Astrocyte of the cerebellum (primary cell): ENCODE measurements at regions not wholly inside any gene's neighbourhood (a gene's known extent, or its start where the extent isn't known, plus 50 kb on each side); places are given as distances from the start of the nearest gene placed in this dataset.
A peak's percentile ranks its signal among the peaks of the same experiment; 100 is the strongest.

Source experiments
- DNase-seq: peaks from one replicate; pipeline ENCODE4 v3.0.0-alpha.2; 2011; ENCODE audit warnings: low read depth
- H3K4me3 ChIP-seq: 2 replicates; pipeline ENCODE4 v1.5.1; 2011; ENCODE audit warnings: mild to moderate bottlenecking, low read depth, low read length, moderate library complexity
- CTCF ChIP-seq: IDR thresholded peaks from 2 replicates; pipeline ENCODE4 v1.5.1; 2012; ENCODE audit warnings: low read length, low read depth, moderate library complexity, mild to moderate bottlenecking; ENCODE audit errors: missing control alignments
- in situ Hi-C: cut with HindIII; loops from 2 replicates; pipeline ENCODE4 v1.10.0; 2017; ENCODE audit warnings: low sequenced_read_pairs

GRCh38 chr4:119697887-119698393, 69.3 kb upstream of the PDE5A start:
- DNase-seq, result no peak
- no peak overlapping the region for H3K4me3 ChIP-seq
- in situ Hi-C loops, result no loop called here
- TF ChIP-seq CTCF, result no peak

- in situ Hi-C loops, result no loop called here
- no peak overlapping the region for H3K4me3 ChIP-seq
- no peak for TF ChIP-seq CTCF
- DNase-seq, result no peak
Observed at GRCh38 chr4:119696963-119697362, 68.4 kb upstream of the PDE5A start.

- in situ Hi-C loops, result no loop called here
- no peak for DNase-seq
- TF ChIP-seq CTCF, result no peak
- H3K4me3 ChIP-seq, result no peak overlapping the region
Observed at GRCh38 chr4:119695216-119695615, 66.6 kb upstream of the PDE5A start.

GRCh38 chr4:119693126-119693525, 64.5 kb upstream of the PDE5A start:
- in situ Hi-C loops, result no loop called here
- no peak overlapping the region for H3K4me3 ChIP-seq
- no peak for DNase-seq
- TF ChIP-seq CTCF, result no peak

- peak; percentile 8 for DNase-seq
- H3K4me3 ChIP-seq, result no peak overlapping the region
- no peak for TF ChIP-seq CTCF
- in situ Hi-C loops, result no loop called here
Observed at GRCh38 chr4:119692001-119692400, 63.4 kb upstream of the PDE5A start.

- TF ChIP-seq CTCF, result no peak
- no peak for DNase-seq
- no peak overlapping the region for H3K4me3 ChIP-seq
- in situ Hi-C loops, result no loop called here
Observed at GRCh38 chr4:119690871-119691270, 62.3 kb upstream of the PDE5A start.

- no peak for DNase-seq
- no peak for TF ChIP-seq CTCF
- in situ Hi-C loops, result no loop called here
- no peak overlapping the region for H3K4me3 ChIP-seq
Observed at GRCh38 chr4:119688446-119688845, 59.8 kb upstream of the PDE5A start.
